NCI-H1092 (cell line): ENCODE measurements at regions not wholly inside any gene's neighbourhood (a gene's known extent, or its start where the extent isn't known, plus 50 kb on each side); places are given as distances from the start of the nearest gene placed in this dataset.
A peak's percentile ranks its signal among the peaks of the same experiment; 100 is the strongest.
"Not testable (repeated sequence)": the region's sequence is repeated elsewhere in the genome, so short reads cannot be mapped to it uniquely, and the experiment has no call there.

ENCODE experiments used
- DNase-seq: peaks from one replicate; lab custom pipeline; 2025; lab: John Stamatoyannopoulos, UW

DNA sequence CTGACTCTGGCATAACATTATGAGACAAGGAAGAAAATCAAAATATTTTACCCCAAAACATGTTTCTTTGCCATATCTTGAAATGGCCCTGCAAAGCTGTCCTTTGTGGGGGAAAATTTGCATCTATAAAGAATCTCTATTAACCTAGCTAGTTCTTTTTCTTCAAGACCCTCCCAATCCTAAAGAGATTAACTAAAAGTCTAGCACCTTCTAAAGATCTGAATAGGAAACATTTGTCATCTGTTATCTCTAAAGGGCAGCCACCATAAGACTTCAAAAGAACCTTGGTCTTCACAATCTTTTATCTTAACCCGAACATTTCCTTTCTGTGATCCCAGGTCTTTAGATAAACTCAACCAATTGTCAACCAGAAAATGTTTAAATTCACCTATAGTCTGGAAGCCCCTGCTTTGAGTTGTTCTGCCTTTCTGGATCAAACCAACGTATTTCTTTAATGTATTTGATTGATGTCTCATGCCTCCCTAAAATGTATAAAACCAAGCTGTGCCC is 196.9 kb upstream of the ARL4C start:
- not testable (repeated sequence) for DNase-seq

DNA sequence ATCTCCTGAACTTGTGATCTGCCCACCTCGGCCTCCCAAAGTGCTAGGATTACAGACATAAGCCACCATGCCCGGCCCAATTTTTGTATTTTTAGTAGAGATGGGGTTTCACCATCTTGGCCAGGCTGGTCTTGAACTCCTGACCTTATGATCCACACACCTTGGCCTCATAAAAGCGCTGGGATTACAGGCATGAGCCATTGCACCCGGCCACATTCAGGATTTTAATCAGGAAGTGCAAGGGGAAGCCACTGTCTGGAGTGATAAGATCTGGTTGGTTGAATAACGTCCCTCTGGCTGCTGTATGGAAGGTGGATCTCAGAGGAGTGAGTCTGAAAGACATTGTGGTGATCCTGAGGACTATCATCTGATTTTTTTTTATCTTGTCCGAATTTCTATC is 196.3 kb upstream of the ARL4C start:
- DNase-seq, result not testable (repeated sequence)

DNA sequence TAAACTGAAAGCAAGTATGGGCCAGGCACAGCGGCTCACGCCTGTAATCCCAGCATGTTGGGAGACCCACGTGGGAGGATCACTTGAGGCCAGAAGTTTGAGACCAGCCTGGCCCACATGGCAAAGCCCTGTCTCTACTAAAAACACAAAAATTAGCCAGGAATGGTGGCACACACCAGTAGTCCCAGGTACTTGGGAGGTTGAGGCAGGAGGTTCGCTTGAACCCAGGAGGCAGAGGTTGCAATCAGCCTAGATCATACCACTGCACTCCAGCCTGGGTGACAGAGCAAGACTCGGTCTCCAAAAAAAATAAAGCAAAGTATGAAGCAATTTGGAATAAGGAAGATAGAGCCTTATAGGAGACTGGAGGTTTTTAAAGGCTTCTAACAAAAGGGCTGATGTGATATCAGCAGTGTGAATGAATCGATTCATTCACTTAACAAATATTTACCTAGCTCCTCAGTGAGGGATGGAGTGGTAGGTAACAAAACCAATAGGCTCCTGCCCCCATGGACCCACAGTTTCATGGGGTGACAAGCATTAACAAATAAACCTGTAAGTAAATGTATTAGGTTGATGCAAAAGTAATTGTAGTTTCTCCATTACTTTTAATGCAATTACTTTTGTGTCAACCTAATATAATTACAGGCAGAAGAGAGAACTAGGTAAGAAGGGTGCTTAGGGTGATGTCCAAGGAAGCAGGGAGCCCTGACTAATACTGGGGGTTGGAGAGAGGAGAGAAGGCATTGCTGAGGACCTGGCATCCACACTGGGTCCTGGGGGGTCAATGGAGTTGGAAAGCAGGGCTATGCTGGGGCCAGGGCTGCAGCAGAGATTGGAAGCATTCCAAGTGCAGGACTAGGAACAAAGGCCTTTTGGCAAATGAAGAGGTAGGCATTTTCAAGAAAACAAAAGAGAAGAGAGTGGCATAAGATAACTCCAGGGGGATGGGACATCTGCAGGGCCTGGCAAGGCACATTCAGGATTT is 195.4 kb upstream of the ARL4C start:
- no peak for DNase-seq

DNA sequence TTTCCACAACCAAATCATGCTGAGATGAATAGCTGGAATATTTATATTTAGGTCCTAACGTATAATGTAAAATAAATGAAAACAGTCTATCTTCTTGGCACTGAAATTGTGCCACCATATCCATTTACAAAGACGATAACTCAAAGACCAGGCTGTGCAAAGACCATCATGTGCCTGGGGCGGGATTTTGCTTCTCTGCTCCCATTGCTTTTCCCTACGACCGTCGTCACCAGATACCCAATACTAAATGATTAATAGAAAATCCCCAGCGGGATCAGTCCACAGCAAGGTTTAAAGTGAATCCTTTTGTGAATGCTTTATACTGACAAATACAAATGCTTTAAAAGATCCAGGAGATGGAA is 194.3 kb upstream of the ARL4C start:
- peak; percentile 89 for DNase-seq

DNA sequence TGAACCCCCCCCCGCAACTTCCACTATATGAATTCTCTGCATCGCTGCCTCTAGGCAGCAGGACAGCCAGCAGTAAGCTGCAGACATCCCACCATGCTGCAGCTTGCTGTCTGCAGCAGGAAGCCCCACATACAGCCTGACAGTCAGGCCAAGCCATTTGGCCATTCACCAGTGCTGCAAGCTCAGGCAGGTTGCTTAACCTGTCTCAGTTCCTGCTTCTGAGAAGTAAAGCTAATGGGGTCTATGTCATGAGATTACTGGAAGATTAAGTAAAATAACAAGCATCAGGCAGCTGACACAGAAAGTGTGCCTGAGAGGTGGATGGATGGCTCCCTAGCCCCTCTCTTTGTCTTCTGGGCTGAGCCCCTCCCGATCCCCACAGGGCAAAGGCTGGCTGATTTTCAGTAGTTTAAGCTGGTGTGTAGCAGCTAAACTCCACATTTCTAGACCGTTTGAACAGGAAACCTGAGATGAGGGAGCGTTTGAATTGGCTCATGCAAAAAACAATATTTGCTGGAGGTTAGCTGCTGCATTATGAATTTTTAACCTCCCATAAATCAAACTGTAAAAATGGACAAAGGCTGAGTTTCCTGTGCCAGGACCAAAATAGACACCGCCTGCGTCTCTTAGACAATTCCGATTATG is 193.8 kb upstream of the ARL4C start:
- DNase-seq, result peak; percentile 89

DNA sequence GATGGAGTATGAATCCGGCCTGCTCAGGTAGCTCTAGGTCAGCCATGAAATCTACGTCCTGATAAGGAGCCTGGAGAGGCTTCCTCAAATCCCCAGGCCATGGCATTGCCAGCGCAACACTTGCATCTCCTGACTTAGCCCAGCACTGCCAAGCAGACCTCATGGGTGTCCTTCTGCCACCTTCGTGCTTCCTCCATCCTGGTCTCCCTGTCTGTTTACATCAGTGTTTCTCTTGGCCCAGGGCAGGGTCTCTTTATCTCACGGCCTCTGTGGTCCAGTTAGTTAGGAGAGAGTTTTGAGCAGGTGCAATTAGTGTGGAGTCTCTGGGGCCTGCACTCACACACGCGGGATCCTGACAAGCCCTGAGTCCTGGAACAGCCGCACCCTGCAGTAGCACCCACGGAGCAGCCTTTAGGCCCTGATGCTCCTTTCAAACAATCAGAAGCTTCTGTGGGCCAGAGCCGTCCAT is 193.1 kb upstream of the ARL4C start:
- DNase-seq, result no peak

DNA sequence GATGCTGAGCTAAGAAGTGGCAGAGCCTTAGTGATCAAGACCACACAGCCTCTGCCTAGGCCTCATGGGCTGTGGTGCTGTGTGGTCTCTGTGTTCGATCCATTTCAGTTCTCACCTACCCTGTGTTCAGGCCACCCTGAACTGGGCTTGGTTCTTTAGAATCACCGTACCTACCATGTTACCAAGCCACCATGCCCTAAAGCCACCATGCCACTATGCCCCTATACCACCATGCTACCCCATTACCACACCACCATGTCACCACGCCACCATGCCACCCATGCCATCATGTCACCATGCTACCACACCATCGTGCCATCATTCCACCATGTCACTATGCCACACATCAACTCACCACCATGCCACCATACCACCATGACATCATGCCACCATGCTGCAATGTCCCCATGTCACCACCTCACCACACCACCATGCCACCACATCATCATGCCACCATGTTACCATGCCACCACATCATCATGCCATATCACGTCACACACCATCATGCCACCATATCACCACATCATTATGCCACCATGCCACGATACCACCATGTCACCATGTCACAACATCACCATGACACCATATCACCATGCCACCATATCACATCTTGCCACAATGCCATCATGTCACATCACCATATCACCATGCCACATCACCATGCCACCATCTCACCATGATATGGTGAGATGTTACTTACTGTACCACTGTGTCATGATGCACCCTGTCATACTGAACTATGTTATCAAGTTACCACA is 191.0 kb upstream of the ARL4C start:
- no peak for DNase-seq

DNA sequence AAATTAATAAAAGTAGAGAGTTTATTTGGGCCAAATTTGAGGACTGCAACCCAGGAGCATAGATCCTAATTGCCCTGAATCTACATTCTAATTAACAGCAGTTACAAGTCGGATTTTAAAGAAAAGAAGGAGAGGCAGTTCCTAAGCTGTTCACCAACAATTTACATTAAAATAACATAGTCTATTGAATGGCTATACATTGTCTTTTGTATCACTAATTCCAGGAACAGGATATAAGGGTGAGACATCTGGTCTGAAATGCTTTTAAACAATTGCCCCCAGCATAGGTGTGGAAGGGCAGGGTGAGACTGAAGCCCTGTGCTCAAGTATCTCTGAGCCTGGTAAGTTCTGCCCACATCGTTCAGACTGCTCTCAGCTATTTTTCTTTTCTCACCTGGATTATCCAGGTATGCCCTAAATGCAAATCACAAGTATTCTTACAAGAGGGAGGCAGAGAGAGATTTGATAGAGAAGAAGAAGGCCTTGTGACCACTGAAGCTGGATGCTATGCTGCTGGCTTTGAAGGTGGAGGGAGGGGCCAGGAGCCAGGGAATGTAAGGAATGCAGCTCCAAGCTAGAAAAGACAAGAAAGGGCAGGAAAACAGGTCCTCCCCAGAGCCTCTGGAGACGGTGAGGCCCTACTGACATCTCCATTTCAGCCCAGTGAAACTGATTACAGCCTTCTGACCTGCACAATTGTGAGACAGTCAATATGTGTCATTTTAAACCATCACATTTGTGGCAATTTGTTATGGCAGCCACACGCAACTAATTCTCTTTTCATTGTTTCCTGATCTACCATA is 189.4 kb upstream of the ARL4C start:
- no peak for DNase-seq

DNA sequence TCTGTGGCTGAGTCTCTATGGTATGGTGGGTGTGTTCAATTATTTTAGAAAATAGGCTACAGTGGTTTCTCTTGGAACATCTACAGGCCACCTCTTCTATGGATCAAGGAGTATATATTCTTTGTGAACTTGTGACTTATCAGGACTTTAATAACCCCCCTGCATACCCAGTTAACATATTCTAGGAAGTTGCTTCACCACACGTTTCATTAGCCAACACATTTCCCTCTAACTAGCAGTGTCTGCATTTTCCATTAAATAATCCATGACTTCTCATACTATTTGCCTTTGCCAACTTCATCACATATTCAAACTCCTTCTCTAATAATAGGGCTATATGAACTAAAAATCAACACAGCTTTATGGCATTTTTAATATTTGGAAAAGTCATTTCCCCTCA is 187.6 kb upstream of the ARL4C start:
- DNase-seq, result no peak

DNA sequence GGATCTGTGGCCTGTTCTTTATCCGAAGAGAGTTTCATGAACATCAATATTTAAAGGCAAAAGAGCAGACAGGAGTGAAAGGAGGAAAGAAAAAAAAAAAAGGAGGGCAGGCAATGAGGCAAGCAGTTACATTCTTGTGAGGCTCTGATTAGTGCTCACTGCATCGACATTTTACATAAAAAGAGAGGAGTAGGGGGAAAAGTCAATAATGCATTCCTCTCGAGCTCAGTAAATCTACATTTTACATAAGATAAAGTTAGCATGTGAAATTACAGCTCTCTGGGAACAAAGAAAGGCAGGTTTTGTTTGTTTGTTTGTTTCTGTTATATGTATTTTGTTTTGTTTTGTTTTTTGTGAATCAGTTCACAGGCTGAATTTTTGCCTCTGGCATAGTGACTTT is 187.1 kb upstream of the ARL4C start:
- no peak for DNase-seq

DNA sequence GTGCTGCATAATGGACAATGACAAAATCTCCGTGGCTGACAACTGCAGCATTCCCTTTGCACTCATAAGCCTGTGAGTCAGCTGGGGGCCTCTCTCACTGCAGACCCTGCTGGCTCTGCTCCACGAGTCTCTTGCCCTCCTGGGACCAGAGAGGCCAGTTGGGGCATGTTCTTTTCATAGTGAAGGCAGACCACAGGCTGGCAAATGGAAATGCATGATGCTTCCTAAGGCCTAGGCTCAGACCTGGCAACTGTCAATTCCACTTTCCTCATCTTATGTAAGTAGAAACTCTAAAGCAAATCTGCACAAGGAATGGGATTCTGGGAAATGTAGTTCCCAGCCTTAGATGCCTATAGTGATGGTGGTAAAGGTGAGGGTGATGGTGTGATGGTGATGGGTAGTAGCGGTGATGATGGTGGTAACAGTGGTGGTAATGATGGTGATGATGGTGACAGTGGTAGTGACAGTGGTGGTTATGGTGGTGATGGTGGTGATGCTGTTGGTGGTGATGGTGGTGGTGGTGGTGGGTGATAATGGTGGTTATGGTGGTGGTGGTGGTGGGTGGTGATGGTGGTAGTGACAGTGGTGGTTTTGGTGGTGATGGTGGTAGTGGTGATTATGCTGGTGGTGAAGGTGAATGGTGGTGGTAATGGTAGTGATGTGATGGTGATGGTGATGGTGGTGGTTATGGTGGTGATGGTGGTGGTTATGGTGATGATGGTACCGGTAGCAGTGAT is 185.8 kb upstream of the ARL4C start:
- DNase-seq, result no peak

DNA sequence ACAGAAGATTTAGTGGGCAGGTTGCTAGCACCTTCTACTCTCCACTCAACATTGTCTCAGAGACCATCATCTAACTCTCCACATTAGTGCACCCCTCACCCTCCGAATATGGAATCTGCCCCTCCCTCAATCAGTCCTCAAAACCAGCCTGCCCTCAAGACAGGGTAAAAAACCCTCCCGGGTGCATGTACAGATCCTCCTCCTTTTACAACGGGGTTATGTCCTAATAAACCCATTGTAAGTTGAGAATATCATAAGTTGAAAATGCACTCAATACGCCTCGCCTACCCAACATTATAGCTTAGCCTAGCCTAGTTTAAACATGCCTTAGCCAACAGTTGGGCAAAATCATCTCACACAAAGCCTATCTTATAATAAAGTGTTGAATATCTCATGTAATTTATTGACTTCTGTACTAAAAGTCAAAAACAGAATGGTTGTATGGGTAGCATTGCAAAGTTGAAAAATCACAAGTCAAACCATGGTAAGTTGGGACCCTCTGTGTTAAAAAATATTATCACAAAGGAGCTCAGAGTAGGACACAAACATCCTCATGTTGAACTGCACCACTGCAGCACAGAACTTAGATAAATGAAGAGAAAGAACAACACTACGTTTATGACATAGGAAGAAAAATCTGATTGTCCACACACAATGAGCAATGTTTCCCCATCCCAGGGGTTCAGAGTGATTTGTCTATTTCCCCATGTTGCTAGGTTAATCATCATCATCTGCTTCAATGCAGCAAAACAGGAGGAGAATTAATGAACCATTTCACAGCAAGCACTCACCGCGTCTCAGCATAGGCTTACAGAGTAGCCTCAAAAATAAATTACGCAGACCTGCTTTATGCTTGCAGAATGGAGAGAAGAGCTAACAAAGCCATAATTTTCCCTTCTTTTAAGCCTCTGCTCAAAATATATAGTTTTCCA is 184.1 kb upstream of the ARL4C start:
- DNase-seq, result no peak

DNA sequence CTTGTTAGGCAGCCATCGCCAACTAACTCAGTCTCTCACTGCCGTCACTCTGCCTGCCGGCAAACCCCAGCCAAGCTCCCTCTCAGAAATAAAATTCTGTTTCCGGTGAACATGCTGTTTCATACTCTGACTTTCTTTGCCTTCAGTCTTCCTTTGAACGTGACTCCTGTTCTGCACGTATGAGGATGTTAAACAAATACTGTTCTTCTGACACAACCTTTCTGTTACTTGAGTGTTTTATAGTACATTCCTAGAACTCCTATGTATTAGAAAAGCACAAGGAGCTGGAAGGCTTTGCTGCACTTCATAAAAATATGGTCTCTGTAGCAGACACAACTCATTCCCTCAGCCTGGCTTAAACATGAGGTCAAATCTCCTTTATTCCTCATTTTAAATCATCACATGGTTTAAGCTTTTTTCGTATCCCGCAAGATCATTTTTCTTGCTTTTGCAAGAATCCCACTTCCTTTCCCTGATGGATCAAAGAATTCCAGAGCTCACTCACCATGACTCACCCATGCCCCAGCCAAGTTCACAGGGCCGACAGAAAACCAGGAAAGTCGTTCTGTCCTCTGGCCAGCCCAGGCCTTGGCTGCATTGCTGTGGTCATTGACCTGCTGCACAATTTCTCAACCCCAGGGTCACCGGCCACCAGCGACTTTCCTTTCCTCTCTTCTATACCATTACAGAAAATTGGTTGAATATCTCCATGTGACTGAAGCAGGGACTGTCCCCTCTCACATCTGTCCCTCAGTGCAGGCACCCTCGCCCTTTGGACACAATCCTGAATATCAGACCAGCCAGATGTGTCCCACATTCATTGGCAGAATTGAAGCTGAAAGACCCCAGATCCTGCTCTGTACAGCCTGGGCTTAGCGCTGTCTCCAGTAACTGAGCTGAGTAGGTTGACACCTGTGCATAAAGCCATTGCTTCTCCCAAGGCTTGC is 183.1 kb upstream of the ARL4C start:
- no peak for DNase-seq

DNA sequence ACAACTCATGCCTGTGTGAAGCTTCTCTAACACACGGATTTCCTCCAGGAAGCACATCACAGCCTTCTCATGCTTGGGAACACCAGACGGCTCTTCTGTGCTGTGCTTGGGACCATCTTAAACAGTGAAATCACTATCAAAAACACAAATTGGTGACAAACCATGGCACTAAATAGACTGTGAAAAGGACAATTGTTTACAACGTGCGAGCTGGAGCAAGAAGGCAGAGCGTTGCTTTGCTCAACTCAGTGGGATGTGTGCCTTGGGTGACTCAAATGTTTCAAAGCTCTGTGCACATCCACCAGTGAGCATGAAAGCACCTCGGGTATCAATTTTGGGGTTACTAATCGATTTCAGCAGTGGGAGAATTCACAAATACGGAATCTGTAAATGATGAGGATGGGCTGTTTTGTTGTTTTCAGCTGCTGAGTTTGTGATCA is 182.4 kb upstream of the ARL4C start:
- DNase-seq, result no peak

DNA sequence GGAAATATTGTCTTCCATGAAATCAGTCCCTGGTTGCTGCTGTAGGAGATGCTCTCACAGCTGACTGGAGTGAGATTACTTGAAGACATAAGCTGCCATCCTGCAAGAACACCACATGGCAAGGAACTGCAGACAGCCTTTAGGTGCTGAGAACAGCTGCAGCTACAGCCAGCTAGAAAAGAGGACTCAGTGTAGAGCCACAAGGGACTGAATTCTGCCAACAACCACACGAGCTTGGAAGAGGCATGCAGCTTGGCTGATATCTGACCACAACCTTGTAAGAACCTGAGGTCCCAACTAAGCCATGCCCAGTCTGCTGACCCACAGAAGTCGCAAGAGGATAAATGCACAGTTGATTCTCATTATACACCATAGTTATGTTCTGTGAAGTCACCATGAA is 181.8 kb upstream of the ARL4C start:
- no peak for DNase-seq

DNA sequence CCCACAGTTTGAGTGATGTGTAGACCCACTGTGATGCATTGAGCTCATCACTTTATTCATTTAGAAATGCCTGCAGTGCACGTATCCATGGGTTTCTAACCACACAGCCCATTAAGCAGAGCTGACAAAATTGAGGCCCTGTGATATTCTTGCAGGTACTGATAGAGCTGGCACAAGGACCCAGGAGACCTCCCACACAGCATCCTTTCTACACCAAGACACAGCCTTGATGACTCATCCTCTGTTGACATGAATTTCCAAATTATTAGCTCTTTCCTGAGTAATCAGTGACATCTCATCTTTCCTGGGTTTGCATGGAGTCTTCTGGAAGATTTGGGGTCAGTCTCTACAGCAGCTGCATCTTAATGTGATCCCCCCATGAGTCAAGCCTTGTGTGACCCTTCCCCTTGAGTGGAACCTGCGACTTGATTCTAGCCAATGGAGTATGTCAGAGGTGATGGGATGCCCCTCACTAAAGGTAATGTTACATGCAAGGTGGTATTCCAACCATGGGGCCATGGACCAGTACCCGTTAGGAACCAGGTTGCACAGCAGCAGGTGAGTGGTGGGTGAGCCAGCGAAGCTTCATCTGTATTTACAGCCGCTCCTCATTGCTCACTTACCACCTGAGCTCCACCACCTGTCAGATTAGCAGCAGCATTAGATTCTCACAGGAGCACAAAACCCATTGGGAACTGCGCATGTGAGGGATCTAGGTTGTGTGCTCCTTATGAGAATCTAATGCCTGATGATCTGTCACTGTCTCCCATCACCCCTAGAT is 181.1 kb upstream of the ARL4C start:
- DNase-seq, result no peak

DNA sequence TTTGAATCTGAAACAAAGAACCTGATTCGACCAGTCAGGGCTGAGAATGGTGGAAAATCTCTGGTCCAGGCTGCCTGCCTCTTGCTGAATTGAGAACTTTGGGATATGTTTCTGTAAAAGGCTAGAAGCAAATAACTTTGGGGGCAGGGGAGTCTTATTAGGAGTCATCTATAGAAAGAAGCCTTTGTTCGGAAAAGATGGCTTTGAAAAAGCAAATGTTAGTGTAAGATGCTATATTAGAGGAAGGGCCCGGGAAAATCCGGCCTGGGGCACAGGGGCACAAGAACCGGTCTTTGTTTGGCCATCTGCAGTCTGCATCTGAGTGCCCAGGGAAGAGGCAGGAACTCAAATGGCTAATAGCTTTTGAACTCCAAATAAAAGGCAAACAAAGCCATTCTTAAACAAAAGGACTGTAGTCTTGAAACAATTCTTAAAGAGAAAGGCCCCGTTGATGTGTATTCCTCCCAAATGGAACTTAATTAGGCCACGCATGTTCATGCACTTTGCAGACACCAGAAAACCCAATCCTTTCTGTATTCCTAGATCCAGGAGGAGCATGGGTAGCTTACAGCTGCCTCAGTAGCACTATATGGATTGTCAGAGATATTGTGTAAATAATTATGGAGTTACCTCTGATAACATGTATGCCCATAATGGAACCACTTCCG is 180.0 kb upstream of the ARL4C start:
- no peak for DNase-seq
